GM23338 (cell line): ENCODE measurements at regions not wholly inside any gene's neighbourhood (a gene's known extent, or its start where the extent isn't known, plus 50 kb on each side); places are given as distances from the start of the nearest gene placed in this dataset.

Experiments used
- CTCF ChIP-seq, 2 experiments: fragments of 200-600 bp in 1 of 2; sonication (generic) in 1 of 2; conservative IDR thresholded peaks; 2 replicates each; pipeline versions ENCODE4 v1.5.1 to v1.6.1; 2016 to 2017; ENCODE audit warnings: antibody characterized with exemption in 2 of 2, low read depth in 2 of 2, mild to moderate bottlenecking in 2 of 2, moderate library complexity in 1 of 2
- EZH2 ChIP-seq: fragments of 200-600 bp; sonication (generic); IDR thresholded peaks from one replicate; pipeline ENCODE4 v1.8.0; 2017; ENCODE audit warnings: antibody characterized with exemption, mild to moderate bottlenecking, low read depth; ENCODE audit not compliant: unreplicated experiment
- JUNB ChIP-seq: IDR thresholded peaks from one replicate; pipeline ENCODE4 v1.6.1; 2016; ENCODE audit warnings: antibody characterized with exemption; ENCODE audit not compliant: unreplicated experiment
- POLR2AphosphoS5 ChIP-seq: IDR thresholded peaks from 2 replicates; pipeline ENCODE4 v1.6.1; 2016; ENCODE audit warnings: antibody characterized with exemption, low read depth

- TF ChIP-seq EZH2 (no peak), CTCF (conservative IDR thresholded peaks at IDR 0.05; ENCODE audit: low read depth in 2 of 2) (no peak), POLR2AphosphoS5 (no peak), JUNB (no peak)
Measured at GRCh38 chr18:78523850-78524249, 455.8 kb upstream of the SALL3 start.
